ENCODE measurements at regions not wholly inside any gene's neighbourhood (a gene's known extent, or its start where the extent isn't known, plus 50 kb on each side); places are given as distances from the start of the nearest gene placed in this dataset.
"Not testable (repeated sequence)": the region's sequence is repeated elsewhere in the genome, so short reads cannot be mapped to it uniquely, and the experiment has no call there.

GRCh38 chr6:134795691-134796090, 154.2 kb downstream of the ALDH8A1 start:
- no peak overlapping the region for H3K4me3 ChIP-seq (replicated peaks in 1 of 3; ENCODE audit: insufficient read depth in 1 of 3, low read depth in 1 of 3, low read length in 3 of 3)
- no peaks in the 10 kb centered on the region for H3K79me2 ChIP-seq (ENCODE audit: control insufficient read depth, insufficient read depth, low read length)
- no peaks in the 10 kb centered on the region for H3K27me3 ChIP-seq (ENCODE audit: control insufficient read depth in 2 of 2, insufficient read depth in 2 of 2, low read length in 2 of 2)
- TF ChIP-seq GATA2 (IDR thresholded peaks at IDR 0.05; ENCODE audit: insufficient read depth, insufficient read length, low read depth, low read length) (no peak), MYC (IDR thresholded peaks at IDR 0.05; ENCODE audit: low read depth, low read length) (no peak), MAX (IDR thresholded peaks at IDR 0.05; ENCODE audit: insufficient read depth, insufficient read length) (no peak), JUN (IDR thresholded peaks at IDR 0.05; ENCODE audit: borderline replicate concordance, insufficient read depth, insufficient read length, low read depth) (no peak), EZH2 (IDR thresholded peaks at IDR 0.05; ENCODE audit: borderline replicate concordance, low read depth, low read length, severe bottlenecking) (no peak)
- no peaks in the 10 kb centered on the region for H3K9me3 ChIP-seq (replicated peaks; ENCODE audit: control insufficient read depth, insufficient read depth, low read length)
- dilution Hi-C loops (cut with MboI; ENCODE audit: extremely low pct_ligation_motif_present, low sequenced_read_pairs) (no loop called here), intact Hi-C loops (cut with micrococcal nuclease) (no loop called here)
- H3K36me3 ChIP-seq (ENCODE audit: control insufficient read depth in 2 of 2, extremely low read depth in 1 of 2, insufficient read depth in 2 of 2, low read length in 2 of 2), result no peaks in the 10 kb centered on the region
- H3K9me1 ChIP-seq (replicated peaks; ENCODE audit: control insufficient read depth, extremely low read depth, insufficient read depth, low read length), result no peaks in the 10 kb centered on the region
- H2AFZ ChIP-seq (ENCODE audit: low read depth, low read length), result no peak overlapping the region
- H3K4me2 ChIP-seq (ENCODE audit: insufficient read depth, low read length), result no peak overlapping the region
- H3K27ac ChIP-seq (ENCODE audit: insufficient read depth, low read depth, low read length), result no peak overlapping the region
- no TSS peak for BruUV-seq (replicated peaks)
- CTCF ChIA-PET, result interaction anchor here (1.0 kb wide), 1 partner anchor 10 kb away, joined by 3 read pairs; no protein-coding TSS in a partner anchor
- FAIRE-seq (no peak), DNase-seq (ENCODE audit: low read depth, low spot score) (peak; percentile 16)
- H4K20me1 ChIP-seq (replicated peaks; ENCODE audit: control insufficient read depth, extremely low read depth, insufficient read depth, low read length), result no peaks in the 10 kb centered on the region
- no peak overlapping the region for H3K9ac ChIP-seq (replicated peaks; ENCODE audit: extremely low read depth, insufficient read depth, low read length)
- POLR2A ChIA-PET, result no interaction called here
- H3K4me1 ChIP-seq (ENCODE audit: control insufficient read depth, extremely low read depth, insufficient read depth, low read length), result no peaks in the 10 kb centered on the region

- FAIRE-seq, result no peak
- H3K9me3 ChIP-seq (replicated peaks; ENCODE audit: control insufficient read depth, insufficient read depth, low read length), result no peaks in the 10 kb centered on the region
- H3K9ac ChIP-seq (replicated peaks; ENCODE audit: extremely low read depth, insufficient read depth, low read length), result no peak overlapping the region
- BruUV-seq (replicated peaks), result no TSS peak
- no peak overlapping the region for H3K4me2 ChIP-seq (ENCODE audit: insufficient read depth, low read length)
- no peaks in the 10 kb centered on the region for H3K4me1 ChIP-seq (ENCODE audit: control insufficient read depth, extremely low read depth, insufficient read depth, low read length)
- H3K79me2 ChIP-seq (ENCODE audit: control insufficient read depth, insufficient read depth, low read length), result no peaks in the 10 kb centered on the region
- no peaks in the 10 kb centered on the region for H3K9me1 ChIP-seq (replicated peaks; ENCODE audit: control insufficient read depth, extremely low read depth, insufficient read depth, low read length)
- H3K4me3 ChIP-seq (replicated peaks in 1 of 3; ENCODE audit: insufficient read depth in 1 of 3, low read depth in 1 of 3, low read length in 3 of 3), result no peak overlapping the region
- H2AFZ ChIP-seq (ENCODE audit: low read depth, low read length), result no peak overlapping the region
- ChIA-PET POLR2A (no interaction called here), CTCF (interaction anchor here (1.0 kb wide), 1 partner anchor 10 kb away, joined by 3 read pairs; no protein-coding TSS in a partner anchor)
- dilution Hi-C loops (cut with MboI; ENCODE audit: extremely low pct_ligation_motif_present, low sequenced_read_pairs), result no loop called here
- H3K27me3 ChIP-seq (ENCODE audit: control insufficient read depth in 2 of 2, insufficient read depth in 2 of 2, low read length in 2 of 2), result no peaks in the 10 kb centered on the region
- H4K20me1 ChIP-seq (replicated peaks; ENCODE audit: control insufficient read depth, extremely low read depth, insufficient read depth, low read length), result no peaks in the 10 kb centered on the region
- TF ChIP-seq POLR2A (IDR thresholded peaks at IDR 0.05; ENCODE audit: low read depth, low read length) (no peak), JUN (IDR thresholded peaks at IDR 0.05; ENCODE audit: borderline replicate concordance, insufficient read depth, insufficient read length, low read depth) (no peak), FOS (IDR thresholded peaks at IDR 0.05; ENCODE audit: borderline replicate concordance, insufficient read depth, low read length) (no peak), CTCF (IDR thresholded peaks at IDR 0.05; ENCODE audit: extremely low read depth in 1 of 2, insufficient read depth in 1 of 2, low read depth in 1 of 2, low read length in 2 of 2) (no peak), MYC (IDR thresholded peaks at IDR 0.05; ENCODE audit: low read depth, low read length) (no peak), POLR2AphosphoS5 (IDR thresholded peaks at IDR 0.05; ENCODE audit: insufficient read depth, low read depth, low read length) (no peak)
- intact Hi-C loops (cut with micrococcal nuclease), result no loop called here
- no peaks in the 10 kb centered on the region for H3K36me3 ChIP-seq (ENCODE audit: control insufficient read depth in 2 of 2, extremely low read depth in 1 of 2, insufficient read depth in 2 of 2, low read length in 2 of 2)
- no peak overlapping the region for H3K27ac ChIP-seq (ENCODE audit: insufficient read depth, low read depth, low read length)
- no peak for DNase-seq (ENCODE audit: low read depth, low spot score)
Observed at GRCh38 chr6:134795001-134795400, 154.9 kb downstream of the ALDH8A1 start.

- H3K4me1 ChIP-seq (ENCODE audit: control insufficient read depth, extremely low read depth, insufficient read depth, low read length); BruUV-seq (replicated peaks); H2AFZ ChIP-seq (ENCODE audit: low read depth, low read length); H3K9me3 ChIP-seq (replicated peaks; ENCODE audit: control insufficient read depth, insufficient read depth, low read length); DNase-seq (ENCODE audit: low read depth, low spot score); CTCF ChIA-PET; FAIRE-seq; H3K27me3 ChIP-seq (ENCODE audit: control insufficient read depth in 2 of 2, insufficient read depth in 2 of 2, low read length in 2 of 2); H3K36me3 ChIP-seq (ENCODE audit: control insufficient read depth in 2 of 2, extremely low read depth in 1 of 2, insufficient read depth in 2 of 2, low read length in 2 of 2); H3K4me3 ChIP-seq (replicated peaks in 1 of 3; ENCODE audit: insufficient read depth in 1 of 3, low read depth in 1 of 3, low read length in 3 of 3); H3K9ac ChIP-seq (replicated peaks; ENCODE audit: extremely low read depth, insufficient read depth, low read length); H3K79me2 ChIP-seq (ENCODE audit: control insufficient read depth, insufficient read depth, low read length); POLR2A ChIA-PET; intact Hi-C loops (cut with micrococcal nuclease); H3K27ac ChIP-seq (ENCODE audit: insufficient read depth, low read depth, low read length); dilution Hi-C loops (cut with MboI; ENCODE audit: extremely low pct_ligation_motif_present, low sequenced_read_pairs); H3K4me2 ChIP-seq (ENCODE audit: insufficient read depth, low read length); H4K20me1 ChIP-seq (replicated peaks; ENCODE audit: control insufficient read depth, extremely low read depth, insufficient read depth, low read length); H3K9me1 ChIP-seq (replicated peaks; ENCODE audit: control insufficient read depth, extremely low read depth, insufficient read depth, low read length): not testable (repeated sequence)
Observed at GRCh38 chr6:134791243-134791843, 158.6 kb downstream of the ALDH8A1 start.

All from endothelial cell of umbilical vein (primary cell).